Ureter (tissue), 1 donor: ENCODE measurements at regions not wholly inside any gene's neighbourhood (a gene's known extent, or its start where the extent isn't known, plus 50 kb on each side); places are given as distances from the start of the nearest gene placed in this dataset.
"Not testable (repeated sequence)": the region's sequence is repeated elsewhere in the genome, so short reads cannot be mapped to it uniquely, and the experiment has no call there.

Experiments used
- DNase-seq: peaks from one replicate; pipeline ENCODE4 v3.0.0-alpha.2; 2020; ENCODE audit warnings: low spot score
- donor health status: DM: yes; HTN: yes; CAD: no.

DNA sequence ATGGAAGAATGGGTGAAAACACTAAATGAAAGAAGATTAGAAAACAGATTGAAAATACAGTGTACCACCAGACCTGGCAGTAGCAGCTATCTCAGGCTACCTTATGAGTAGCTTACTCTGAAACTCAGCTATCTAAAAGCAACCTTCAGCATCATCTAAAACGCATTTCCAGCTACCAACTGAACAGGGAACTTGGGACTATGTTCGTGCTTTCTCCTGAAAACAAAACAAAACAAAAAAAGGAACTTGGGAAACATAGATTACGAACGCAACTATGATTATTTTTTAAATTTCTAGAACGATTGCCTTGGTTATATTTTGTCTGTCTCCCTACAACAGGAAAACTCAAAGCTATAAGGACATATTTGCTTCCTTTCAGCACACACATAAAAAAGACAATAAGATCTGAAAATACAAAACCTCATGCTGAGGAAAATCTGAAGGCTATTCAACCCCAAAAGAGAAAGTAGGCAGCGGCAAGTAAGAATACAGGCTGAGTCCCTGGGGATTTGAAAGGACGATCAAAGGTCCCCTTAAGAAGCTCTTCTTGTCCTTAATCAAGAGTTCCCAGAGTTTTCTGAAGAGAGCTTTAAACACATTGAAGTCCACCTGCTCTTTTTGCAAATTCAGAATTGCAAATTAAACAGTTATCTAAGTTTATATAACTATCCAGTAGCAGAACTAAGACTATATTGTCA, 53.4 kb downstream of the OR2K2 start:
- no peak for DNase-seq

- no peak for DNase-seq
These were observed 55.3 kb downstream of the OR2K2 start for GRCh38 chr9:111274737-111275136.

DNA sequence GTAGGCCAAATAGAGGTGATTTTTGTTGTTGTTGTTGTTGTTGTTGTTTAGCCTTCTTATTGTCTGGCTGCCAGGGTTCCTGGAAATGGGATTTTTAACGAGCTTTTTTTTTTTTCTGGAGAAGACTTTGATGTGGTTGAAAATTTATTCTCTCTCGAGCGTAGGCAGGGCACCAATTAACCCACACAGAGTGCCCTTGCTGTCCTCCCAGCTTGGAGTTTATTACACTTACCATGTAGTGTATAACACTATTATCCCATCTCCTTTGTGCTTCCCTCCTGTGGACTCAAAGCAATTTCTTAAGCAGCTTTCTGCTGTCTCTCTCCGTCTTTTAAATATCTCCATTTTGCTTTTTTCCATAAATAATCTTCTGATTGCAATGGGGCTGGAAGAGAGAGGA, 57.4 kb downstream of the OR2K2 start:
- DNase-seq = no peak

DNA sequence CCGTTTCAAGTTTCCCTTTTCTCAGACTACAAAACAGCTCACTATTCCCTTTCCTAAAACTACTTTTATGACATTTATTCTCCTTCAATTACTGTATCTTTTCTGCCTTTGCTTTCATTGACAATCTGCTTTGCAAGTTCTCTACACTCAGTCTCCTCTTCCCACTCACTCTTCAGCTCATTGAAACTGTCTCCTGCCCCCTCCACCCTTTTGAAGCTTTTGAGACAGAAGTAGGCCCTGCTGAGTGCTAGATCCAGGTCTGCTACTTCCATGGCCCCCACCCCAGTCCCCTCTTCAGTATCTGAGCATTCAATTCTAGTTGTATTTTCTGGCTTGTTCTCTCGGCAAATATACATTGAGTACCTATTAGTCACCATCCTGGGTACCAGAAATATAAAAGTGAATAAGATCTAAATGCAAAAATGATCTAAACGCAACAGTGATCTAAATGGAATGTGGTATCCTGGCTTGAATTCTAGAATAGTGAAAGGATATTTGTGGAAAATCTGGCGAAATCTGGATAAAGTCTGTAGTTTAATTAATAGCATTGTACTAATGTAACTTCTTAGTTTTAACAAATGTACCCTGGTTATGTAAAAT, 58.4 kb downstream of the OR2K2 start:
- DNase-seq = no peak

- DNase-seq = no peak
These were observed 59.0 kb downstream of the OR2K2 start for GRCh38 chr9:111271047-111271446.

GRCh38 chr9:111266024-111266423, 64.0 kb downstream of the OR2K2 start:
- DNase-seq = not testable (repeated sequence)

DNA sequence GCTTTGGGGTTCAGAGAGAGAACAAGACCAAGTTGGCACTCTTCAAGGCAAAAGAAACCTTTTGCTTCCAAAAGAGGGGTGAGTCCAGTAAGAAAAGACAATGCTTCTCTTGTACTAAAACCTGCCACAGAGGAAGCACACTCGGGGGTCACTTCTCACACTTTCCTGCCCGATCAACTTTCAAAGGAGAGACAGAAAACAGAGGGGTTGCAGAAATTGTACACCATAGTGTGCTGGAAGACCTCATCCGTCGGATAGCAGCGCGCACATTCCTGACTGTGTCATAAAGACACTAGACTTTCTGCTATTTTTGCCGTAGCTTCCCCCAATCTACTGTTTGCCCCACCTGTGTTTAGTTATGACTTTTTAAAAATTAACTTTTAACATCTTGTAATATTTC, 66.9 kb downstream of the OR2K2 start:
- DNase-seq = no peak

- DNase-seq = no peak
These were observed 71.2 kb downstream of the OR2K2 start for GRCh38 chr9:111258875-111259271.

DNA sequence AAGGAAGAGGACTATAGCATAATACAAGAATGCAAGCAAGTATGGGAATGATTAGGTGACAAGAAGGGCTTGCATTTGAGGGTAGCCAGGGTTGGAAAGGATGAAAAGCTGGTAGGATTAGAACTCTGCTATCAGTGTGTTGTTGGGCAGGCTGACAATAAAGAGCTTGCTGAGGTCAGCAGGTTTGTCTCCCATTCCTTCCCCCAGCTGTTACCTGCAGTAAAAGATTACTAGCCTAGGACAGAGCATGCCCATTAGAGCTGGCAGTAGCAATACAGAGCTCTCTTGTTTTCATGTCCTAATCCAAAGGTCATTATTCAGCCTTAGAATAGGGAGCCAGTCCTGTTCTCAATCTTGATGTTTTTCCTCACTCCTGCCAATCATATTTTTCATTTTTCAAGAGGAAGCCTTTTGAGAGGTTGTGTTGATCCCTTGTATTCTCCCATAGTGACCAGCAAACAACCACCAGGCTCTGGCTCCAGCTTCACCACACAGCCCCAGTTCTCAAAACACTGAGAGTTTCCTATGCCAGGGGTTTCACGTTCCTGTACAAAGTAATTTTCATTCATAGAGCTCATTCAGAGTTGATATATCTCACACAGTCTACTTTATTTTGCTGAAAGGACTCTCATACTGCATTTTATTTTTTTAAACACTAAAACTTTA, 71.7 kb downstream of the OR2K2 start:
- no peak for DNase-seq

DNA sequence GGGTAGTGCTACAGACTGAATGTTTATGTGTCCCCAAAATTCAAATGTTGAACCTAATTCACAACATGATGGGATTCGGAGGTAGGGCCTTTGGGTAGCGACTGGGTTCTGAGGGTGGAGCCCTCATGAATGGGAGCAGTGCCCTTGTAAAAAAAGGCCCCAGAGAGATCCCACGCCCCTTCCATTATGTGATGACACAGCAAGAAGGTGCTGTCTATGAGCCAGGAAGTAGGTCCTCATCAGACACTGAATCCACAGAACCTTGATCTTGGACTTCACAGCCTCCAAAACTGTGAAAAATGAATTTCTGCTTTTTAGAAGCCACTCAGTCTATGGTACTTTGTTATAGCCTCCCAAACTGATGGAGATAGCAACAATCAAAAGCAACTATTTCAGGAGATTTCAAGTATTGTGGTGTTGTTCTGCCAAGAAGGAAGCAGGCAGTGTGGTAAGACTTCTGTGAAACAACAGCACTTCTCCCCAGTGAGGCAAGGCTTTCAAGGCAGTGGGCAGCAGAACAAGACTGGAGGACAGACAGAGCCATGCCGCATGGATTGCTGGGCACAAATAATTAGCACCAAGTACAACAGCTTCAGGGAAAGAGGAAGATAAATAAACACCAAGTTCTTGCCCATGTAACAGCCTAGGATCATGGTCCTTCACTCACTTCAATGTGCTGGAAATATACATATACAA, 76.1 kb downstream of the OR2K2 start:
- no peak for DNase-seq

DNA sequence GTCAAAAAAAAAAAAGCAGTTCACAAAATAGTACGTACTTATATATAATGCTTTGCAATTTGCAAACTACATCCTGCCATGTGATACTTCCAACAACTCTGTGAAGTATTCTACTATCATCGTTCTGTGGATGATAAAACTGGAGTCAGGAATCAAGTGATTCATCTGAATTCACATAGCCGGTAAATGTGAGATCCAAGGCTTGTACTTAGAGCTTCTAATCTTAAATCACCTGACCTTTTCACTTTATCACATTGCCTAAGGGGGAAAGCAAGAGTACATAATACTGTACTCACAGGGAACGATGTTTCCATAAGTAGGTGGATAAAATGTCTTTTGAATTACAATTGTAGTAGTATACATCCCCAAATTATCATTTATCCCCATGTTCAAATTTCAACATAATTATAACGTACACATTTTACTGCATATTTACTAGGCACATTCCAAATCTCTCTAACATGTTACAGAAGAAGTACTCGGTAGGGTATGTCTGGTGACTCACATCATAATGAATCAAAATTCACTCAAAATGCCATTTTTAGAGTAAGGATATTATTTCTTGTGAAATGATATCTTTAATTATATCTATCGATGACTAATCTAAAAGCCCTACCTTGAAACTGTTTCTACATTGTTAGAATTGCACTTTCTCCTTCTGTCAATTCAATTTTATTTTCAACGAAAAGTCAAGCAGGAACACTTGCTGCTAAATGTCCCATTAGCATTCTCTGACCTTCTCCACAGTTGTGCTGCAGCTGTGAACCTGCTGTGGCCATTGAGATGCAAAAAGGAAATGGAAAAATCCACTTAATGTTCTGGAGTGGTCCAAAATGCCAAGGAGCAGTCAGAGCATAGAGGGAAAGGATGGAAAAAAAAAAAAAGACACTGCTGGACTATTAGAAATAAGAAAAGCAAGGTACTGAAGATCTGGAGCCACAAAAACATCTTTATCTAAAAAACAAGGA, 78.9 kb downstream of the OR2K2 start:
- no peak for DNase-seq

GRCh38 chr9:111237447-111237846, 92.6 kb downstream of the OR2K2 start:
- no peak for DNase-seq

GRCh38 chr9:111236332-111236731, 93.7 kb downstream of the OR2K2 start:
- DNase-seq = no peak

DNA sequence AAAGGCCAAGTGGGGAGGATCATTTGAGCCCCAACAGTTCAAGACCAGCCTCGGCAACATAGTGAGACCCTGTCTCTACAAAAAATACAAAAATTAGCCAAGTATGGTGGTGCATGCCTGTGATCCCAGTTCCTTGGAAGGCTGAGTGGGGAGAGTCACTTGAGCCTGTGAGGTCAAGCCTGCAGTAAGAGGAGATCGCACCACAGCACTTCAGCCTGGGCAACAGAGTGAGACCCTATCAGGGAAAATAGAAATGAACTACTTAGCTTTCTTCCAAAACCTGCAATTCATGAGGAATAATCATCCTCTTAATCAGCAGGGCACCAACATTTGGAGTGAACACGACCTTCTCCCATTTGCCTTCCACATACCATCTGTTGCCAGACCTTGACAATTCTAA, 96.1 kb downstream of the OR2K2 start:
- no peak for DNase-seq

GRCh38 chr9:111232997-111233790, 96.8 kb downstream of the OR2K2 start:
- DNase-seq = no peak

DNA sequence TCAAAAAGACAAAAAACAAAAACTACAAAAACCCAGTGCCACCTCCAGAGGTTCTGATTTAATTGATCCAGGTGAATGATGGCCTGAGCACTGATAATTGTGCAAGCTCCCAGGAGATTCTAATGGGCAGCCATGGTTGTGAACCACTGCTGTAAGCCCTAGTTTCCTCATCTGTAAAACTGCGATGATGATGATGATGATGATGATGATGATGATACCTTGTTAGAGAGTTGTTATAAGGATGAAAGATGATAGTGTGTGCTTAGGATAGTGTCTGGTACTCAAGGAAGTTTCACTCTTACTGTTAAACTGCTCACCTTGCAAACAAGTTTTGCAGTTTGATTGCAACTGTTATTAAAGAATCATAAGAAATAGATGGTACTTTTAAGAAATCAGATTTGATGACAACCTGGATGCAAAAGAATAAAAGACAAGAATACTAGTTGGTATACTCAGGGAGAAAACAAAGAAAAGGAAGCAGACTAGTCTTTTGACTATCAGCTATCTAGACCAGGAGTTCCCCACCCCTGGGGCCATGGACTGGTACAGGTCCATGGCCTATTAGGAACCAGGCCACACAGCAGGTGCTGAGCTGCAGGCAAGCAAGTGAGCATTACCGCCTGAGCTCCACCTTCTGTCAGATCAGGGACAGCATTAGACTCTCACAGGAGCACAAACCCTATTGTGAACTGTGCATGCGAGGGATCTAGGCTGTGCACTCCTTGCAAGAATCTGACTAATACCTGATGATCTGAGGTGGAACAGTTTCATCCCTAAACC, 98.0 kb downstream of the OR2K2 start:
- DNase-seq = no peak

GRCh38 chr9:111222757-111223156, 107.3 kb downstream of the OR2K2 start:
- DNase-seq = no peak

DNA sequence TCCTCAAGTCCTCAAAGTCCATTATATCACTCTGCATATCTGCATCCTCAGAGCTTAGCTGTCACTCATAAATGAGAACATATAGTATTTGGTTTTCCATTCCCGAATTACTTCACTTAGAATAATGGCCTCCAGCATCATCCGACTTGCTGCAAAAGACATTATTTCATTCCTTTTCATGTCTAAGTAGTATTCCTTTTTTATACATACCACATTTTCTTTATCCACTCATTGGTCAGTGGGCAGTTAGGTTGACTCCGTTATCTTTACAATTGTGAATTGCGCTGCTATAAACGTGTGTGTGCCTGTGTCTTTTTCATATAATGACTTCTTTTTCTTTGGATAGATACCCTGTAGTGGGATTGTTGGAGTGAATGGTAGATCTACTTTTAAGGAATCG, 117.2 kb downstream of the OR2K2 start:
- no peak for DNase-seq

- no peak for DNase-seq
These were observed 131.1 kb downstream of the OR2K2 start for GRCh38 chr9:111198936-111199335.

DNA sequence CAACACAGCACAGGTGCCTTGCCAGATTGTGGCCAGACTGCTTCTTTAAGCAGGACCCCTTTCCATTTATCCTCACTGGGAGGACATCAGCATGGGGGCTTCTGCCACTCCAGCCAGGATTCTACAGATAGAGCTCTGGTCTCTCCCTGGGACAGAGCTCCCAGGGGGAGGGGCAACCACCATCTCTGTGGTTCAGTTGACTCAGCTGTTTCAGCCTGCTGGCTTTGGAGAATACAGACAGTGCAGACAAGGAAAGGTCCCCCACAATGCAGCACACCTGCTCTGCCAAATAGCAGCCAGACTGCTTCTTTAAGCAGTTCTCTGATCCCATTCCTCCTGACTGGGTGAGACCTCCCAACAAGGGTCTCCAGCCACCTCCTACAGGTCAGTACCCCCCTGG, 132.8 kb downstream of the OR2K2 start:
- DNase-seq = no peak
